Right ventricle myocardium inferior (tissue), 1 donor: ENCODE measurements at regions not wholly inside any gene's neighbourhood (a gene's known extent, or its start where the extent isn't known, plus 50 kb on each side); places are given as distances from the start of the nearest gene placed in this dataset.

Experiments
- ATAC-seq: fragments of 200-7000 bp; cut with Tn5 transposase; one replicate; pipeline ENCODE4 v1.9.1; 2020; ENCODE audit warnings: mild to moderate bottlenecking, moderate library complexity
- DNase-seq: peaks from one replicate; pipeline ENCODE4 v3.0.0; 2021; ENCODE audit errors: missing footprints
- intact Hi-C: fragments of 100-400 bp; cut with DNase I; formaldehyde crosslinking; loops from one replicate; pipeline ENCODE4 v1.11.0; 2022
- donor health status: DM: no; HTN: yes; CAD: no; lungs with severe emphysema.

GRCh38 chr2:217515615-217516309, 487.0 kb downstream of the TNS1 start:
- ATAC-seq (no peak), DNase-seq (no peak)
- intact Hi-C loops: loop anchor here (10.0 kb wide), 1 partner anchor 531 kb away; no protein-coding TSS in a partner anchor

- no peak for DNase-seq
- intact Hi-C loops: loop anchor here (5.0 to 10.0 kb wide), 4 partner anchors 199 to 816 kb away; partner anchors contain the start of gene IGFBP5
- ATAC-seq: no peak
Measured at GRCh38 chr2:217513258-217513657, 489.5 kb downstream of the TNS1 start.

- intact Hi-C loops: loop anchor here (5.0 to 10.0 kb wide), 4 partner anchors 200 to 815 kb away; partner anchors contain the start of gene IGFBP5
- DNase-seq (no peak), ATAC-seq (no peak)
Measured at GRCh38 chr2:217512728-217513127, 490.1 kb downstream of the TNS1 start.

- intact Hi-C loops: loop anchor here (5.0 to 10.0 kb wide), 4 partner anchors 200 to 815 kb away; partner anchors contain the start of gene IGFBP5
- ATAC-seq: no peak
- no peak for DNase-seq
Measured at GRCh38 chr2:217512259-217512658, 490.5 kb downstream of the TNS1 start.

- intact Hi-C loops: loop anchor here (2.0 to 10.0 kb wide), 5 partner anchors 200 to 829 kb away; partner anchors contain the start of gene IGFBP5
- ATAC-seq (no peak), DNase-seq (no peak)
Measured at GRCh38 chr2:217511850-217512249, 490.9 kb downstream of the TNS1 start.

- ATAC-seq: peak; percentile 84
- no peak for DNase-seq
- intact Hi-C loops: loop anchor here (2.0 to 10.0 kb wide), 5 partner anchors 201 to 828 kb away; partner anchors contain the start of gene IGFBP5
Measured at GRCh38 chr2:217510771-217511291, 492.0 kb downstream of the TNS1 start.

- intact Hi-C loops: no loop called here
- no peak for DNase-seq
- ATAC-seq: no peak
Measured at GRCh38 chr2:217505303-217505702, 497.5 kb downstream of the TNS1 start.

- intact Hi-C loops: no loop called here
- DNase-seq: no peak
- no peak for ATAC-seq
Measured at GRCh38 chr2:217501887-217502286, 500.9 kb downstream of the TNS1 start.

- no peak for ATAC-seq
- intact Hi-C loops: no loop called here
- DNase-seq: no peak
Measured at GRCh38 chr2:217497843-217498377, 504.9 kb downstream of the TNS1 start.

GRCh38 chr2:217494557-217494956, 508.2 kb downstream of the TNS1 start:
- intact Hi-C loops: no loop called here
- ATAC-seq (no peak), DNase-seq (no peak)

- intact Hi-C loops: no loop called here
Measured at GRCh38 chr2:217491271-217491670, 511.5 kb downstream of the TNS1 start.

GRCh38 chr2:217489145-217489960, 513.4 kb downstream of the TNS1 start:
- ATAC-seq: no peak
- peak; percentile 61 for DNase-seq
- intact Hi-C loops: no loop called here

More at GRCh38 chr2:217491271-217491670, 511.5 kb downstream of the TNS1 start:
- ATAC-seq (no peak), DNase-seq (no peak)

GRCh38 chr2:217484046-217484445, 518.7 kb downstream of the TNS1 start:
- ATAC-seq (no peak), DNase-seq (no peak)
- intact Hi-C loops: no loop called here

GRCh38 chr2:217482056-217482710, 520.6 kb downstream of the TNS1 start:
- intact Hi-C loops: no loop called here
- no peak for DNase-seq
- no peak for ATAC-seq

- intact Hi-C loops: no loop called here
- no peak for DNase-seq
- ATAC-seq: no peak
Measured at GRCh38 chr2:217481577-217481976, 521.2 kb downstream of the TNS1 start.

GRCh38 chr2:217479566-217479965, 523.2 kb downstream of the TNS1 start:
- ATAC-seq: no peak
- no peak for DNase-seq
- intact Hi-C loops: no loop called here

GRCh38 chr2:217478831-217479455, 523.9 kb downstream of the TNS1 start:
- DNase-seq (no peak), ATAC-seq (no peak)
- intact Hi-C loops: no loop called here

GRCh38 chr2:217477583-217477982, 525.2 kb downstream of the TNS1 start:
- intact Hi-C loops: no loop called here
- DNase-seq: no peak
- ATAC-seq: no peak
